Prostate gland (tissue), 2 donors: ENCODE measurements at regions not wholly inside any gene's neighbourhood (a gene's known extent, or its start where the extent isn't known, plus 50 kb on each side); places are given as distances from the start of the nearest gene placed in this dataset.
"Not testable (repeated sequence)": the region's sequence is repeated elsewhere in the genome, so short reads cannot be mapped to it uniquely, and the experiment has no call there.

Experiments
- DNase-seq: peaks from one replicate; pipeline ENCODE4 v3.0.0-alpha.2; 2019; ENCODE audit warnings: low spot score
- H3K27ac ChIP-seq, 2 donors: fragments of 200-600 bp; sonication (generic); 2 replicates each; pipeline ENCODE4 v1.5.1; 2017 to 2019
- H3K27me3 ChIP-seq: fragments of 200-600 bp; sonication (generic); replicated peaks from 2 replicates; pipeline ENCODE4 v1.5.1; 2019; ENCODE audit not compliant: insufficient read depth
- H3K36me3 ChIP-seq, 2 donors: fragments of 200-600 bp; sonication (generic); 1 replicate in 1 of 2; 2 replicates in 1 of 2; pipeline versions ENCODE4 v1.5.1 to v1.8.1; 2017 to 2019
- H3K4me1 ChIP-seq: fragments of 200-600 bp; sonication (generic); replicated peaks from 2 replicates; pipeline ENCODE4 v1.5.1; 2019
- H3K4me3 ChIP-seq, 2 donors: fragments of 200-600 bp; sonication (generic); 2 replicates each; pipeline ENCODE4 v1.5.1; 2017 to 2019
- H3K9me3 ChIP-seq: fragments of 200-600 bp; sonication (generic); 2 replicates; pipeline ENCODE4 v1.5.1; 2017
- CTCF ChIP-seq, 4 experiments: fragments of 200-600 bp in 2 of 4; fragments of 450-650 bp in 2 of 4; sonication (generic) in 2 of 4; IDR thresholded peaks; 1 replicate in 3 of 4; 2 replicates in 1 of 4; pipeline ENCODE4 v1.5.1; 2016 to 2019; ENCODE audit warnings: antibody characterized with exemption in 4 of 4, mild to moderate bottlenecking in 2 of 4, moderate library complexity in 2 of 4
- POLR2A ChIP-seq: fragments of 450-650 bp; IDR thresholded peaks from one replicate; pipeline ENCODE4 v1.6.1; 2016; ENCODE audit warnings: antibody characterized with exemption, mild to moderate bottlenecking
- POLR2AphosphoS5 ChIP-seq: sonication (generic); formaldehyde crosslinking; IDR thresholded peaks from one replicate; pipeline ENCODE4 v1.6.1; 2017; ENCODE audit warnings: antibody characterized with exemption
- WGBS: methylation state at CpG from one replicate; pipeline ENCODE4 v1.1.5; 2018; 5-methylcytosine and 5-hydroxymethylcytosine counted together
- intact Hi-C: fragments of 100-400 bp; cut with DNase I; formaldehyde crosslinking; loops from one replicate; pipeline ENCODE4 v1.14.2; 2022

- Histone ChIP-seq H3K9me3 (no peaks in the 10 kb centered on the region), H3K36me3 (no peaks in the 10 kb centered on the region), H3K4me3 (no peak overlapping the region), H3K4me1 (no peaks in the 10 kb centered on the region), H3K27me3 (no peaks in the 10 kb centered on the region), H3K27ac (no peak overlapping the region)
- TF ChIP-seq POLR2A, result no peak
- TF ChIP-seq POLR2AphosphoS5, result no peak
- DNase-seq, result no peak
- WGBS, result 19% methylated on average over 3 of the region's 3 CpGs
- intact Hi-C loops, result no loop called here
These were observed 411.9 kb downstream of the TFEC start for GRCh38 chr7:115618676-115619075.

- H3K9me3 ChIP-seq, result no peaks in the 10 kb centered on the region
- no peaks in the 10 kb centered on the region for H3K36me3 ChIP-seq
- no peak overlapping the region for H3K4me3 ChIP-seq
- TF ChIP-seq POLR2A (no peak), CTCF (IDR thresholded peaks at IDR 0.05) (no peak), POLR2AphosphoS5 (no peak)
- H3K4me1 ChIP-seq, result no peaks in the 10 kb centered on the region
- 96% methylated on average over 4 of the region's 4 CpGs for WGBS
- no peaks in the 10 kb centered on the region for H3K27me3 ChIP-seq
- no peak overlapping the region for H3K27ac ChIP-seq
- DNase-seq, result no peak
- intact Hi-C loops, result no loop called here
These were observed 416.7 kb downstream of the TFEC start for GRCh38 chr7:115613836-115614235.

GRCh38 chr7:115603416-115603815 lies 427.1 kb downstream of the TFEC start:
- Histone ChIP-seq H3K4me3 (no peak overlapping the region), H3K27me3 (no peaks in the 10 kb centered on the region), H3K9me3 (no peaks in the 10 kb centered on the region), H3K4me1 (no peaks in the 10 kb centered on the region), H3K27ac (no peak overlapping the region), H3K36me3 (no peaks in the 10 kb centered on the region)
- no peak for DNase-seq
- TF ChIP-seq POLR2AphosphoS5 (no peak), CTCF (IDR thresholded peaks at IDR 0.05) (no peak), POLR2A (no peak)
- intact Hi-C loops, result no loop called here
- 93% methylated on average over 8 of the region's 8 CpGs for WGBS

GRCh38 chr7:115600207-115600606 lies 430.4 kb downstream of the TFEC start:
- Histone ChIP-seq H3K27ac (no peak overlapping the region), H3K4me3 (no peak overlapping the region), H3K4me1 (no peaks in the 10 kb centered on the region), H3K36me3 (no peaks in the 10 kb centered on the region), H3K9me3 (no peaks in the 10 kb centered on the region), H3K27me3 (no peaks in the 10 kb centered on the region)
- 92% methylated on average over 1 of the region's 1 CpG for WGBS
- intact Hi-C loops, result no loop called here
- DNase-seq, result no peak
- no peak for TF ChIP-seq POLR2AphosphoS5
- no peak for TF ChIP-seq POLR2A
- no peak for TF ChIP-seq CTCF (IDR thresholded peaks at IDR 0.05)

GRCh38 chr7:115599184-115599583 lies 431.4 kb downstream of the TFEC start:
- H3K36me3 ChIP-seq, H3K27me3 ChIP-seq, H3K27ac ChIP-seq, DNase-seq, H3K4me3 ChIP-seq, H3K9me3 ChIP-seq, H3K4me1 ChIP-seq, intact Hi-C loops: not testable (repeated sequence)
- WGBS, result 96% methylated on average over 2 of the region's 2 CpGs

GRCh38 chr7:115597220-115597619 lies 433.3 kb downstream of the TFEC start:
- H3K4me3 ChIP-seq, DNase-seq, H3K9me3 ChIP-seq, H3K36me3 ChIP-seq, H3K27ac ChIP-seq, H3K4me1 ChIP-seq, intact Hi-C loops, H3K27me3 ChIP-seq: not testable (repeated sequence)
- 73% methylated on average over 2 of the region's 2 CpGs for WGBS
